Activated CD4-positive, alpha-beta memory T cell treated with anti-CD3 and anti-CD28 coated beads for 36 hours (primary cell): ENCODE measurements at regions not wholly inside any gene's neighbourhood (a gene's known extent, or its start where the extent isn't known, plus 50 kb on each side); places are given as distances from the start of the nearest gene placed in this dataset.

Experiments used
- CTCF ChIA-PET: fragments of 350-600 bp; sonication (Branson Sonifier 250); formaldehyde crosslinking; loops from one replicate; lab custom pipeline; 2021; ENCODE audit warnings: antibody characterized with exemption, inconsistent platforms; lab: Charles Lee
- POLR2A ChIA-PET: fragments of 350-600 bp; sonication (Branson Sonifier 250); formaldehyde crosslinking; loops from one replicate; lab custom pipeline; 2021; ENCODE audit warnings: antibody characterized with exemption; lab: Charles Lee
- DNase-seq: peaks from one replicate; pipeline ENCODE4 v3.0.0-alpha.2; 2020
- H3K27ac Mint-ChIP-seq: one replicate; pipeline ENCODE4 v1.8.0; 2021; ENCODE audit warnings: mixed read lengths
- H3K27me3 Mint-ChIP-seq: one replicate; pipeline ENCODE4 v1.8.0; 2021; ENCODE audit warnings: mixed read lengths
- H3K36me3 Mint-ChIP-seq: one replicate; pipeline ENCODE4 v1.8.0; 2021; ENCODE audit warnings: mixed read lengths
- H3K4me1 Mint-ChIP-seq: one replicate; pipeline ENCODE4 v1.8.0; 2021; ENCODE audit warnings: low read depth, mixed read lengths
- H3K4me3 Mint-ChIP-seq: one replicate; pipeline ENCODE4 v1.8.0; 2021; ENCODE audit warnings: mild to moderate bottlenecking, mixed read lengths
- H3K9me3 Mint-ChIP-seq: one replicate; pipeline ENCODE4 v1.8.0; 2021; ENCODE audit warnings: mixed read lengths
- intact Hi-C: fragments of 100-400 bp; cut with micrococcal nuclease; formaldehyde crosslinking; loops from one replicate; pipeline ENCODE4 v1.15.1; 2023

GRCh38 chr20:60306105-60306504, 347.9 kb downstream of the CDH26 start:
- no peaks in the 10 kb centered on the region for H3K4me1 Mint-ChIP-seq
- H3K27ac Mint-ChIP-seq, result no peak overlapping the region
- no peaks in the 10 kb centered on the region for H3K27me3 Mint-ChIP-seq
- H3K9me3 Mint-ChIP-seq, result no peaks in the 10 kb centered on the region
- H3K4me3 Mint-ChIP-seq, result no peak overlapping the region
- ChIA-PET CTCF (no interaction called here), POLR2A (no interaction called here)
- H3K36me3 Mint-ChIP-seq, result no peaks in the 10 kb centered on the region
- intact Hi-C loops, result no loop called here
- DNase-seq, result no peak

- DNase-seq, result no peak
- Mint-ChIP-seq H3K4me1 (no peaks in the 10 kb centered on the region), H3K4me3 (no peak overlapping the region), H3K27me3 (no peaks in the 10 kb centered on the region), H3K36me3 (no peaks in the 10 kb centered on the region), H3K27ac (no peak overlapping the region), H3K9me3 (no peaks in the 10 kb centered on the region)
- ChIA-PET POLR2A (no interaction called here), CTCF (no interaction called here)
- intact Hi-C loops, result no loop called here
Observed at GRCh38 chr20:60306551-60306950, 348.3 kb downstream of the CDH26 start.

GRCh38 chr20:60310560-60311349, 352.5 kb downstream of the CDH26 start:
- Mint-ChIP-seq H3K9me3 (no peaks in the 10 kb centered on the region), H3K4me1 (no peaks in the 10 kb centered on the region), H3K27me3 (no peaks in the 10 kb centered on the region), H3K36me3 (peaks cover 1% of the 10 kb centered on the region), H3K27ac (no peak overlapping the region), H3K4me3 (no peak overlapping the region)
- CTCF ChIA-PET, result no interaction called here
- DNase-seq, result no peak
- POLR2A ChIA-PET, result no interaction called here
- intact Hi-C loops, result no loop called here

GRCh38 chr20:60313191-60313590, 355.0 kb downstream of the CDH26 start:
- H3K27ac Mint-ChIP-seq, result no peak overlapping the region
- no peaks in the 10 kb centered on the region for H3K27me3 Mint-ChIP-seq
- POLR2A ChIA-PET, result no interaction called here
- no peaks in the 10 kb centered on the region for H3K9me3 Mint-ChIP-seq
- intact Hi-C loops, result no loop called here
- H3K4me3 Mint-ChIP-seq, result no peak overlapping the region
- DNase-seq, result no peak
- no peaks in the 10 kb centered on the region for H3K4me1 Mint-ChIP-seq
- H3K36me3 Mint-ChIP-seq, result peaks cover 1% of the 10 kb centered on the region
- CTCF ChIA-PET, result no interaction called here

- H3K4me3 Mint-ChIP-seq, result no peak overlapping the region
- ChIA-PET CTCF (no interaction called here), POLR2A (no interaction called here)
- no peaks in the 10 kb centered on the region for H3K9me3 Mint-ChIP-seq
- peaks cover 1% of the 10 kb centered on the region for H3K36me3 Mint-ChIP-seq
- DNase-seq, result no peak
- no peak overlapping the region for H3K27ac Mint-ChIP-seq
- H3K4me1 Mint-ChIP-seq, result no peaks in the 10 kb centered on the region
- H3K27me3 Mint-ChIP-seq, result no peaks in the 10 kb centered on the region
- intact Hi-C loops, result no loop called here
Observed at GRCh38 chr20:60313614-60314013, 355.4 kb downstream of the CDH26 start.

GRCh38 chr20:60314727-60315126, 356.5 kb downstream of the CDH26 start:
- no peaks in the 10 kb centered on the region for H3K4me1 Mint-ChIP-seq
- DNase-seq, result no peak
- H3K27me3 Mint-ChIP-seq, result no peaks in the 10 kb centered on the region
- H3K4me3 Mint-ChIP-seq, result no peak overlapping the region
- CTCF ChIA-PET, result no interaction called here
- intact Hi-C loops, result no loop called here
- no peaks in the 10 kb centered on the region for H3K9me3 Mint-ChIP-seq
- no peak overlapping the region for H3K27ac Mint-ChIP-seq
- POLR2A ChIA-PET, result no interaction called here
- peaks cover 1% of the 10 kb centered on the region for H3K36me3 Mint-ChIP-seq

- no peak for DNase-seq
- Mint-ChIP-seq H3K4me3 (no peak overlapping the region), H3K36me3 (peaks cover 1% of the 10 kb centered on the region), H3K27ac (no peak overlapping the region), H3K4me1 (no peaks in the 10 kb centered on the region), H3K27me3 (no peaks in the 10 kb centered on the region), H3K9me3 (no peaks in the 10 kb centered on the region)
- intact Hi-C loops, result no loop called here
- CTCF ChIA-PET, result interaction anchor here (0.6 kb wide), 1 partner anchor 128 kb away, joined by 3 read pairs; no protein-coding TSS in a partner anchor
- POLR2A ChIA-PET, result no interaction called here
Observed at GRCh38 chr20:60316476-60317158, 358.4 kb downstream of the CDH26 start.

GRCh38 chr20:60317401-60317800, 359.2 kb downstream of the CDH26 start:
- Mint-ChIP-seq H3K9me3 (no peaks in the 10 kb centered on the region), H3K27ac (no peak overlapping the region), H3K4me3 (no peak overlapping the region), H3K27me3 (no peaks in the 10 kb centered on the region), H3K4me1 (no peaks in the 10 kb centered on the region), H3K36me3 (peaks cover 1% of the 10 kb centered on the region)
- intact Hi-C loops, result no loop called here
- CTCF ChIA-PET, result no interaction called here
- POLR2A ChIA-PET, result no interaction called here
- no peak for DNase-seq

- ChIA-PET POLR2A (no interaction called here), CTCF (no interaction called here)
- Mint-ChIP-seq H3K9me3 (no peaks in the 10 kb centered on the region), H3K36me3 (no peaks in the 10 kb centered on the region), H3K4me1 (no peaks in the 10 kb centered on the region), H3K4me3 (no peak overlapping the region), H3K27ac (no peak overlapping the region), H3K27me3 (no peaks in the 10 kb centered on the region)
- intact Hi-C loops, result no loop called here
- DNase-seq, result no peak
Observed at GRCh38 chr20:60321601-60322000, 363.4 kb downstream of the CDH26 start.

GRCh38 chr20:60326821-60327220, 368.6 kb downstream of the CDH26 start:
- POLR2A ChIA-PET, result no interaction called here

GRCh38 chr20:60327971-60328660, 369.9 kb downstream of the CDH26 start:
- intact Hi-C loops, result no loop called here
- Mint-ChIP-seq H3K36me3 (no peaks in the 10 kb centered on the region), H3K27me3 (no peaks in the 10 kb centered on the region), H3K27ac (no peak overlapping the region), H3K4me3 (no peak overlapping the region), H3K4me1 (no peaks in the 10 kb centered on the region), H3K9me3 (no peaks in the 10 kb centered on the region)
- no peak for DNase-seq
- ChIA-PET CTCF (no interaction called here), POLR2A (no interaction called here)

More at GRCh38 chr20:60326821-60327220, 368.6 kb downstream of the CDH26 start:
- CTCF ChIA-PET, result no interaction called here
- DNase-seq, result no peak
- intact Hi-C loops, result no loop called here
- Mint-ChIP-seq H3K4me3 (no peak overlapping the region), H3K27ac (no peak overlapping the region), H3K27me3 (no peaks in the 10 kb centered on the region), H3K36me3 (no peaks in the 10 kb centered on the region), H3K4me1 (no peaks in the 10 kb centered on the region), H3K9me3 (no peaks in the 10 kb centered on the region)

GRCh38 chr20:60330461-60330860, 372.2 kb downstream of the CDH26 start:
- no peaks in the 10 kb centered on the region for H3K36me3 Mint-ChIP-seq
- intact Hi-C loops, result no loop called here
- ChIA-PET CTCF (no interaction called here), POLR2A (no interaction called here)
- H3K4me3 Mint-ChIP-seq, result no peak overlapping the region
- no peaks in the 10 kb centered on the region for H3K9me3 Mint-ChIP-seq
- no peaks in the 10 kb centered on the region for H3K27me3 Mint-ChIP-seq
- no peaks in the 10 kb centered on the region for H3K4me1 Mint-ChIP-seq
- no peak overlapping the region for H3K27ac Mint-ChIP-seq
- no peak for DNase-seq
